NCI-H460 (cell line): ENCODE measurements at regions not wholly inside any gene's neighbourhood (a gene's known extent, or its start where the extent isn't known, plus 50 kb on each side); places are given as distances from the start of the nearest gene placed in this dataset.

Experiments
- DNase-seq: peaks from one replicate; pipeline ENCODE4 v3.0.0-alpha.2; 2016; ENCODE audit warnings: low read depth; ENCODE audit errors: extremely low read depth

- no peak for DNase-seq
Observed at GRCh38 chr5:82332886-82333615, 54.9 kb upstream of the RPS23 start.

GRCh38 chr5:82332064-82332855 is 54.1 kb upstream of the RPS23 start:
- no peak for DNase-seq

DNA sequence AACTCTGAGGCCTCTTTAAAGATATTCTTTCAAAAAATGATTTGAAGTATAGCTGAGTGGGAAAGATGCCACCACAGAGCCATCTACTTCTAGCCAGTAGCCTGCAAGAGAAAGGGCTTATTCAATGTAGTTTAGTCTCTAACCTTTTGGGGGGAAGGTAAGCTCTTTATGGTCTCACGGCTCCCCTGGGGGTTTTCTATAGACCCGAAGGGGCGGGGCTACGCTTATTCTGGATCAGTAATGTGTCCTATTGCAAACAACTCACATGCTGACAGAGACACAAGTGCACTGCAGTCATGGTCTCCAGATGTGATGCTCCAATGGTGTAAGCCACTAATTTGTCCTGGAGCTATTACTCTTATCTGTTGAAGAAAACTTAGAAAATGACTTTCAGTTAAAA is 53.4 kb upstream of the RPS23 start:
- no peak for DNase-seq

GRCh38 chr5:82330530-82331270 is 52.5 kb upstream of the RPS23 start:
- DNase-seq, result no peak

DNA sequence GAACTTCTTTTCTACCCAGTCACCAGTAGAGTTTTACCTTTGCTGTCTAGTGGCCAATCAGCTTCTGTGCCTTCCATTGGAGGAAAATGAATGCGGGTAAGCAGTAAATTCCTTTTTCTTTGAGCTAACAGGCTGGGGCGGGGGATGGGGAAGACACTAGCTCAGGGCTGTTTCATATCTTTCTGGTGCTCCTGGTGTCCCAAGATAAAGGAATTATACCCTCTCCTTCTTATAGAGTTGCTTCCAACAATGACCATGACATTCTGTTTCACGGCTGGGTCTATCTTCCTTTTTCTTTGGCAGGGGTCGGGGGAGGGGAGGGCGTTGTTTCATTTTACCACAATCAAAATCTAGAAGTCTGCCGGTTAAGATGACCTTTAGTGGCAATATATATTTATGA is 51.2 kb upstream of the RPS23 start:
- no peak for DNase-seq
